Uterus (tissue), 3 donors: ENCODE measurements at regions not wholly inside any gene's neighbourhood (a gene's known extent, or its start where the extent isn't known, plus 50 kb on each side); places are given as distances from the start of the nearest gene placed in this dataset.

Source experiments
- DNase-seq, 2 donors: peaks; one replicate each; pipeline ENCODE4 v3.0.0-alpha.2; 2019 to 2020
- H3K27ac ChIP-seq, 2 donors: fragments of 200-600 bp; sonication (generic); 1 replicate in 1 of 2; 2 replicates in 1 of 2; pipeline ENCODE4 v1.5.1; 2016 to 2018
- H3K27me3 ChIP-seq, 2 donors: fragments of 200-600 bp; sonication (generic); one replicate each; pipeline ENCODE4 v1.5.1; 2018 to 2019; ENCODE audit warnings: control low read depth in 1 of 2
- H3K36me3 ChIP-seq, 2 donors: fragments of 200-600 bp; sonication (generic); one replicate each; pipeline ENCODE4 v1.5.1; 2019; ENCODE audit warnings: control low read depth in 1 of 2
- H3K4me1 ChIP-seq, 2 donors: fragments of 200-600 bp; sonication (generic); one replicate each; pipeline ENCODE4 v1.5.1; 2018 to 2019; ENCODE audit warnings: control low read depth in 1 of 2
- H3K4me3 ChIP-seq, 2 donors: fragments of 200-600 bp; sonication (generic); 1 replicate in 1 of 2; 2 replicates in 1 of 2; pipeline ENCODE4 v1.5.1; 2018 to 2019; ENCODE audit warnings: mild to moderate bottlenecking in 1 of 2
- H3K9me3 ChIP-seq, 2 donors: fragments of 200-600 bp; sonication (generic); one replicate each; pipeline ENCODE4 v1.5.1; 2019; ENCODE audit warnings: control low read depth in 1 of 2
- CTCF ChIP-seq, 4 experiments: fragments of 200-600 bp in 2 of 4; fragments of 450-650 bp in 2 of 4; sonication (generic) in 2 of 4; IDR thresholded peaks; one replicate each; pipeline ENCODE4 v1.5.1; 2016 to 2019; ENCODE audit warnings: antibody characterized with exemption in 4 of 4, mild to moderate bottlenecking in 2 of 4, moderate library complexity in 1 of 4
- POLR2A ChIP-seq, 2 donors: fragments of 450-650 bp; IDR thresholded peaks; one replicate each; pipeline ENCODE4 v1.6.1; 2016; ENCODE audit warnings: antibody characterized with exemption in 2 of 2, mild to moderate bottlenecking in 1 of 2, moderate library complexity in 1 of 2
- intact Hi-C: fragments of 100-400 bp; cut with DNase I; formaldehyde crosslinking; loops from one replicate; pipeline ENCODE4 v1.15.1; 2023; ENCODE audit warnings: low total_unique reads
- donor health status: DM: yes; HTN: yes; CAD: no.

GRCh38 chrX:49756692-49757091 is 60.9 kb upstream of the PAGE1 start:
- H3K4me3 ChIP-seq: no peak overlapping the region
- intact Hi-C loops: no loop called here
- H3K27ac ChIP-seq: no peak overlapping the region
- no peaks in the 10 kb centered on the region for H3K4me1 ChIP-seq
- H3K36me3 ChIP-seq: no peaks in the 10 kb centered on the region
- H3K9me3 ChIP-seq: no peaks in the 10 kb centered on the region
- no peak for DNase-seq
- no peaks in the 10 kb centered on the region for H3K27me3 ChIP-seq
- TF ChIP-seq CTCF (IDR thresholded peaks at IDR 0.05) (no peak), POLR2A (IDR thresholded peaks at IDR 0.05) (no peak)

- TF ChIP-seq POLR2A (IDR thresholded peaks at IDR 0.05): no peak
- TF ChIP-seq CTCF (IDR thresholded peaks at IDR 0.05): peak; percentile 35 to 69 (median 58)
These were observed 58.6 kb upstream of the PAGE1 start for GRCh38 chrX:49754233-49754857.

GRCh38 chrX:49753691-49754090 is 57.9 kb upstream of the PAGE1 start:
- no peak for TF ChIP-seq POLR2A (IDR thresholded peaks at IDR 0.05)
- TF ChIP-seq CTCF (IDR thresholded peaks at IDR 0.05): no peak
- Histone ChIP-seq H3K4me1 (no peaks in the 10 kb centered on the region), H3K9me3 (no peaks in the 10 kb centered on the region), H3K36me3 (no peaks in the 10 kb centered on the region), H3K27me3 (no peaks in the 10 kb centered on the region), H3K27ac (no peak overlapping the region), H3K4me3 (no peak overlapping the region)
- intact Hi-C loops: no loop called here
- DNase-seq: no peak

More at GRCh38 chrX:49754233-49754857, 58.6 kb upstream of the PAGE1 start:
- Histone ChIP-seq H3K9me3 (no peaks in the 10 kb centered on the region), H3K4me1 (no peaks in the 10 kb centered on the region), H3K4me3 (no peak overlapping the region), H3K36me3 (no peaks in the 10 kb centered on the region), H3K27me3 (no peaks in the 10 kb centered on the region), H3K27ac (no peak overlapping the region)
- intact Hi-C loops: no loop called here
- peak; percentile 31 to 42 for DNase-seq

- no peaks in the 10 kb centered on the region for H3K4me1 ChIP-seq
- no peaks in the 10 kb centered on the region for H3K9me3 ChIP-seq
- H3K27me3 ChIP-seq: no peaks in the 10 kb centered on the region
- TF ChIP-seq POLR2A (IDR thresholded peaks at IDR 0.05) (no peak), CTCF (IDR thresholded peaks at IDR 0.05) (no peak)
- no peak overlapping the region for H3K4me3 ChIP-seq
- DNase-seq: no peak
- no peaks in the 10 kb centered on the region for H3K36me3 ChIP-seq
- no peak overlapping the region for H3K27ac ChIP-seq
- intact Hi-C loops: no loop called here
These were observed 52.6 kb upstream of the PAGE1 start for GRCh38 chrX:49748211-49748956.

- intact Hi-C loops: no loop called here
- no peaks in the 10 kb centered on the region for H3K9me3 ChIP-seq
- TF ChIP-seq CTCF (IDR thresholded peaks at IDR 0.05): no peak
- no peak for TF ChIP-seq POLR2A (IDR thresholded peaks at IDR 0.05)
- H3K27ac ChIP-seq: no peak overlapping the region
- no peaks in the 10 kb centered on the region for H3K4me1 ChIP-seq
- no peak overlapping the region for H3K4me3 ChIP-seq
- DNase-seq: no peak
- no peaks in the 10 kb centered on the region for H3K36me3 ChIP-seq
- H3K27me3 ChIP-seq: no peaks in the 10 kb centered on the region
These were observed 50.5 kb upstream of the PAGE1 start for GRCh38 chrX:49746306-49746705.
